ENCODE measurements at regions not wholly inside any gene's neighbourhood (a gene's known extent, or its start where the extent isn't known, plus 50 kb on each side); places are given as distances from the start of the nearest gene placed in this dataset.
"Not testable (repeated sequence)": the region's sequence is repeated elsewhere in the genome, so short reads cannot be mapped to it uniquely, and the experiment has no call there.

DNA sequence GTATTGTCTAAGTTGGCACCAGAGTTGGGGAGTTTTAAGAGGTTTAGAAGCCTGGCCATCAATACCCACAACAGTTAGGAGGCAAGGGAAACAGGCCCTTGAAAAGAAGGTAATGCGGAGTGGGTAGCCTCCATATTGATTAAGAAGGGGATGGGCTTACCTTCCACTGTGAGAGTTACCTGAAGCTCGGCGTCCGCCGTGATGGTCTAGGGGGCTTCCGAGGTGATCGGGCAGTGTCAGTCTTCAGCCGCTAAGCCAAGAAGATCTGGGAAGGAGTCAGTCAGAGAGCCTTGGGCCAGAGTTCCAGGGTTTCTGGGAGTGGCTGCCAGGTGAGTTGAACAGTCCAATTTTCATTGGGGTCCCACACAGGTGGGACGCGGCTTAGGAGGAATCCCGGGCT is 1085.8 kb downstream of the PCDH9 start:
- TF ChIP-seq MAZ (IDR thresholded peaks at IDR 0.05; ENCODE audit: borderline replicate concordance, low read depth, low read length); RAD21 (IDR thresholded peaks at IDR 0.05; ENCODE audit: low read length); MXI1 (IDR thresholded peaks at IDR 0.05; ENCODE audit: borderline replicate concordance, low read depth, low read length); POLR2A (IDR thresholded peaks at IDR 0.05; ENCODE audit: low read depth, low read length): not testable (repeated sequence)
- TF ChIP-seq, protein P1, sequence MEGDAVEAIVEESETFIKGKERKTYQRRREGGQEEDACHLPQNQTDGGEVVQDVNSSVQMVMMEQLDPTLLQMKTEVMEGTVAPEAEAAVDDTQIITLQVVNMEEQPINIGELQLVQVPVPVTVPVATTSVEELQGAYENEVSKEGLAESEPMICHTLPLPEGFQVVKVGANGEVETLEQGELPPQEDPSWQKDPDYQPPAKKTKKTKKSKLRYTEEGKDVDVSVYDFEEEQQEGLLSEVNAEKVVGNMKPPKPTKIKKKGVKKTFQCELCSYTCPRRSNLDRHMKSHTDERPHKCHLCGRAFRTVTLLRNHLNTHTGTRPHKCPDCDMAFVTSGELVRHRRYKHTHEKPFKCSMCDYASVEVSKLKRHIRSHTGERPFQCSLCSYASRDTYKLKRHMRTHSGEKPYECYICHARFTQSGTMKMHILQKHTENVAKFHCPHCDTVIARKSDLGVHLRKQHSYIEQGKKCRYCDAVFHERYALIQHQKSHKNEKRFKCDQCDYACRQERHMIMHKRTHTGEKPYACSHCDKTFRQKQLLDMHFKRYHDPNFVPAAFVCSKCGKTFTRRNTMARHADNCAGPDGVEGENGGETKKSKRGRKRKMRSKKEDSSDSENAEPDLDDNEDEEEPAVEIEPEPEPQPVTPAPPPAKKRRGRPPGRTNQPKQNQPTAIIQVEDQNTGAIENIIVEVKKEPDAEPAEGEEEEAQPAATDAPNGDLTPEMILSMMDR (conservative IDR thresholded peaks at IDR 0.05; ENCODE audit: low read depth, low read length) = not testable (repeated sequence)
- TF ChIP-seq, protein P2, sequence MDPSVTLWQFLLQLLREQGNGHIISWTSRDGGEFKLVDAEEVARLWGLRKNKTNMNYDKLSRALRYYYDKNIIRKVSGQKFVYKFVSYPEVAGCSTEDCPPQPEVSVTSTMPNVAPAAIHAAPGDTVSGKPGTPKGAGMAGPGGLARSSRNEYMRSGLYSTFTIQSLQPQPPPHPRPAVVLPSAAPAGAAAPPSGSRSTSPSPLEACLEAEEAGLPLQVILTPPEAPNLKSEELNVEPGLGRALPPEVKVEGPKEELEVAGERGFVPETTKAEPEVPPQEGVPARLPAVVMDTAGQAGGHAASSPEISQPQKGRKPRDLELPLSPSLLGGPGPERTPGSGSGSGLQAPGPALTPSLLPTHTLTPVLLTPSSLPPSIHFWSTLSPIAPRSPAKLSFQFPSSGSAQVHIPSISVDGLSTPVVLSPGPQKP (IDR thresholded peaks at IDR 0.05; ENCODE audit: borderline replicate concordance, low read depth, low read length) = not testable (repeated sequence)
